ENCODE measurements at regions not wholly inside any gene's neighbourhood (a gene's known extent, or its start where the extent isn't known, plus 50 kb on each side); places are given as distances from the start of the nearest gene placed in this dataset.

DNA sequence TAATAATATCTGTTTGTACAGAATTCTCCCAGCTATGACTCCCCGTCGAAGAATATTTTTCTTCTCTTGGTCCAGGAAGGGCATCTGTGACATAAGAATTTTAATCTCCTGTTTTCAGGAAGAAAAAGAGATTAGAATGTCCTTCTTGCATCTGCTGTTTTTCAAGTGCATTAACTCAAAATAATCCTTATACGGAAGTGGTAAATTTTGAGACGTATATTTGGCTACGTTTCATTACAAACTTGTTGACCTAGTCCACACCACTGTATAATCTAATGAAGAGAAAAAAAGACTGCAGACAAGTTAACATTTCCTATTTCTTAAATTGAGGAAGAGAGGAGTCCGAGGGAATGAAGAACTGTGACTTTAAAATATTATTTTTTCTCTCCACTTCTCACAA is 959.9 kb downstream of the DIAPH3 start:
- H3F3A ChIP-seq (replicated peaks; ENCODE audit: insufficient read depth): no peaks in the 10 kb centered on the region
- no peak for TF ChIP-seq RAD21 (IDR thresholded peaks at IDR 0.05; ENCODE audit: low read length)
- no peak for TF ChIP-seq FOSL2 (IDR thresholded peaks at IDR 0.05; ENCODE audit: borderline replicate concordance, low read depth)
- no peak for TF ChIP-seq ELF1 (IDR thresholded peaks at IDR 0.05)
- TF ChIP-seq GATA2 (CRISPR knock-in tag; IDR thresholded peaks at IDR 0.05): no peak
- POLR2A ChIA-PET: no interaction called here

DNA sequence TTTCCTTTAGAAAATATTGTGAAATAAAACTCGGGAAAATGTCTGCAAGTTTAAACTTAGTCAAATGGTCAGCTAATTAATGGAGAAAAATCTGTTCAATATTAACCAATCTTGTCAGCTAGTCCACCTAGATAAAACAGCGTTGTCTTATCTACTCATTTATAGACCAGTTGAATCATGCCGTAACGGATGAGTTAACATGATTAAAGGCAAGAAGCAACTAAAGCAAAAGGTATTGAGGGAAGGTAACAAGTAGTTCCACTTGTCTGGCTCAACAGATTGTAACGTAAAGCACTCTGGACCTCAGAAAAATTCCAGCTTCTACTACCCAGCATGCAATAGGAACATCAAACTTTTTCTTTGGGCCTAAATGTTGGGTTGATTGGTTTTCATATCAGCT is 958.2 kb downstream of the DIAPH3 start:
- Histone ChIP-seq H4K20me1 (ENCODE audit: insufficient read depth) (no peaks in the 10 kb centered on the region), H3F3A (replicated peaks; ENCODE audit: insufficient read depth) (no peaks in the 10 kb centered on the region), H3K4me3 (ENCODE audit: low read depth in 2 of 2, low read length in 1 of 2) (no peak overlapping the region), H3K9me2 (no peaks in the 10 kb centered on the region), H3K36me3 (replicated peaks in 1 of 2; ENCODE audit: control insufficient read depth in 1 of 2, insufficient read depth in 2 of 2, low read length in 1 of 2) (no peaks in the 10 kb centered on the region), H3K27ac (ENCODE audit: low read depth in 2 of 2, low read length in 1 of 2) (no peak overlapping the region), H3K4me1 (ENCODE audit: control insufficient read depth in 1 of 2, insufficient read depth in 2 of 2, low read depth in 1 of 2, low read length in 1 of 2) (peaks cover 0 to 2% of the 10 kb centered on the region in 2 experiments; a peak in 2 of 4 replicates), H3K9ac (no peak overlapping the region), H3K27me3 (ENCODE audit: insufficient read depth) (no peaks in the 10 kb centered on the region), H3K79me2 (ENCODE audit: insufficient read depth) (no peaks in the 10 kb centered on the region), H2AFZ (ENCODE audit: low read depth) (no peak overlapping the region), H3K9me3 (no peaks in the 10 kb centered on the region), H3K4me2 (no peak overlapping the region)
- ChIA-PET CTCF (no interaction called here), POLR2A (no interaction called here)
- no peak for DNase-seq
- 68% methylated on average over 5 of the region's 5 CpGs for WGBS (ENCODE audit: low lambda C conversion rate)
- TF ChIP-seq RXRA (IDR thresholded peaks at IDR 0.05; ENCODE audit: borderline replicate concordance, low read depth) (no peak), RCOR1 (IDR thresholded peaks at IDR 0.05; ENCODE audit: low read length) (no peak), CHD2 (IDR thresholded peaks at IDR 0.05; ENCODE audit: low read length, partially characterized antibody) (no peak), SMC3 (IDR thresholded peaks at IDR 0.05; ENCODE audit: low read depth, low read length) (no peak), RAD21 (IDR thresholded peaks at IDR 0.05; ENCODE audit: low read length) (no peak), FOXM1 (IDR thresholded peaks at IDR 0.05; ENCODE audit: low read depth) (no peak), MEF2A (IDR thresholded peaks at IDR 0.05; ENCODE audit: borderline replicate concordance, low read depth) (no peak), GATA2 (CRISPR knock-in tag; IDR thresholded peaks at IDR 0.05) (no peak), TEAD4 (IDR thresholded peaks at IDR 0.05; ENCODE audit: borderline replicate concordance, insufficient read depth) (no peak), JUND (IDR thresholded peaks at IDR 0.05) (no peak), YY1 (IDR thresholded peaks at IDR 0.05; ENCODE audit: low read depth) (no peak), EP300 (IDR thresholded peaks at IDR 0.05; ENCODE audit: borderline replicate concordance in 1 of 2, low read depth in 1 of 2, low read length in 1 of 2) (no peak)
- TF ChIP-seq, protein P1, sequence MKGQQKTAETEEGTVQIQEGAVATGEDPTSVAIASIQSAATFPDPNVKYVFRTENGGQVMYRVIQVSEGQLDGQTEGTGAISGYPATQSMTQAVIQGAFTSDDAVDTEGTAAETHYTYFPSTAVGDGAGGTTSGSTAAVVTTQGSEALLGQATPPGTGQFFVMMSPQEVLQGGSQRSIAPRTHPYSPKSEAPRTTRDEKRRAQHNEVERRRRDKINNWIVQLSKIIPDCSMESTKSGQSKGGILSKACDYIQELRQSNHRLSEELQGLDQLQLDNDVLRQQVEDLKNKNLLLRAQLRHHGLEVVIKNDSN (IDR thresholded peaks at IDR 0.05; ENCODE audit: borderline replicate concordance, low read depth): no peak

More for the DNA sequence above, 959.9 kb downstream of the DIAPH3 start:
- no peaks in the 10 kb centered on the region for H3K9me2 ChIP-seq
- no peak for DNase-seq
- H3K4me3 ChIP-seq (ENCODE audit: low read depth in 2 of 2, low read length in 1 of 2): no peak overlapping the region
- no peaks in the 10 kb centered on the region for H3K79me2 ChIP-seq (ENCODE audit: insufficient read depth)
- H3K27ac ChIP-seq (ENCODE audit: low read depth in 2 of 2, low read length in 1 of 2): no peak overlapping the region
- no peaks in the 10 kb centered on the region for H3K27me3 ChIP-seq (ENCODE audit: insufficient read depth)
- CTCF ChIA-PET: no interaction called here
- H3K36me3 ChIP-seq (replicated peaks in 1 of 2; ENCODE audit: control insufficient read depth in 1 of 2, insufficient read depth in 2 of 2, low read length in 1 of 2): no peaks in the 10 kb centered on the region
- H3K9ac ChIP-seq: no peak overlapping the region
- whole genome bisulfite sequencing (ENCODE audit: low lambda C conversion rate): 50% methylated on average over 6 of the region's 6 CpGs
- H3K9me3 ChIP-seq: no peaks in the 10 kb centered on the region
- H3K4me1 ChIP-seq (ENCODE audit: control insufficient read depth in 1 of 2, insufficient read depth in 2 of 2, low read depth in 1 of 2, low read length in 1 of 2): peaks cover 0 to 2% of the 10 kb centered on the region in 2 experiments; a peak in 1 of 4 replicates
- H2AFZ ChIP-seq (ENCODE audit: low read depth): no peak overlapping the region
- H3K4me2 ChIP-seq: no peak overlapping the region
- no peaks in the 10 kb centered on the region for H4K20me1 ChIP-seq (ENCODE audit: insufficient read depth)
